NCI-H2029 (cell line): ENCODE measurements at regions not wholly inside any gene's neighbourhood (a gene's known extent, or its start where the extent isn't known, plus 50 kb on each side); places are given as distances from the start of the nearest gene placed in this dataset.
A peak's percentile ranks its signal among the peaks of the same experiment; 100 is the strongest.
"Not testable (repeated sequence)": the region's sequence is repeated elsewhere in the genome, so short reads cannot be mapped to it uniquely, and the experiment has no call there.

Experiments used
- DNase-seq: peaks from one replicate; lab custom pipeline; 2025; lab: John Stamatoyannopoulos, UW

DNA sequence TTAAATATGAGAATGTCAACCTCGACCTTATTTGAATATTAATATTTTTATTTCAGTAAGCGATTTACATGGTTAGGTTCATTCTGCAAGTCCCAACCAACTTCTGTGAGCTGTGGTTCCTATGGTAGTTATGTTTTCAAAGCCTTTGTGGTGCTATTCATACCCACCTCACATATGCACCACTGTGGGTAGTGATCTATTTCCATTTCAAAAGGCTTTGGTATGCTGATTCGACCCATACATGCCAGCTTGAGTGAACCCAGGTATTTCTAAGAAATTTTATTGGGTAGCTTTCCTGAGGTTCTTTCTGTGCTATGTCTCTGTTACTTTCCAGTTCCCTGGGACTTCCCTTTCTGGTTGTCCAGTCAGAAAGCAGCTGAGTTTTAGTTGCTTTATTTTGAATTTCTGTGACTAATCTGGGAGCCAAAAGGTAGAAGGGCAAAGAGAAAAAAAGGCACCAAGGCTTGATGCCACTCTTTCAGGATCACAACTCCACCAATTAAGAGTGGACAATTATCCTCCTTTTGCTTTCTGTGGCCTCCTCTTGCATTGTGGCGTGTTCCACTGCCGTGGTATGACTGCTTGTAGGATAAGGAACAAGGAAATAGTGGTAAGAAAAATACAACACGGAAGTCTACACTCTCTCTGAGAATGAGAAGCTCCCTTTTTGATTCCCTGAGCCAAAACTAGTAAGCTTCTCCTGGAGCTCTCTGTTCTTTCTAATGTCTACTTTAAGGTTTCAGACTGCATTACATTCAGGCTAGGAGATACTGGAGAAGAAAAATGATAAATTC lies 729.1 kb downstream of the NOVA1 start:
- DNase-seq = no peak

DNA sequence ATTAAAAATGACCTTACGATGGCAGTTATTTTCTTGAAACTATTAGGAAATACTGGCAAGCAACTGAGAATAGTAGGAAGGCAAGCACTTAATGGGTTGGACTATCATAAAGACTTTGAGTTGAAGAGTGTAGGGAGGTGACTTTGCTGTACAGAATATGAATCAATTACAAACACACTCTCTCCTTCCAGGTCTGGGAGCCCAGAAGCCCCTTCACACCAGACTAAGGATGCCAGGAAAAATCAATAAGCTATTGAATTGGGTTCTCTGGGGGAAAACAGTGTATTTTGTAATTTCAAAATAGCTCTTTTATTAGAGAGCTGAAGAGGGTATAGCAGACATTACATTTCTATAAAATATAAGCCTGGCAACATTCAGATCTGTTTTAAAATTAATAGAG lies 736.4 kb downstream of the NOVA1 start:
- no peak for DNase-seq

DNA sequence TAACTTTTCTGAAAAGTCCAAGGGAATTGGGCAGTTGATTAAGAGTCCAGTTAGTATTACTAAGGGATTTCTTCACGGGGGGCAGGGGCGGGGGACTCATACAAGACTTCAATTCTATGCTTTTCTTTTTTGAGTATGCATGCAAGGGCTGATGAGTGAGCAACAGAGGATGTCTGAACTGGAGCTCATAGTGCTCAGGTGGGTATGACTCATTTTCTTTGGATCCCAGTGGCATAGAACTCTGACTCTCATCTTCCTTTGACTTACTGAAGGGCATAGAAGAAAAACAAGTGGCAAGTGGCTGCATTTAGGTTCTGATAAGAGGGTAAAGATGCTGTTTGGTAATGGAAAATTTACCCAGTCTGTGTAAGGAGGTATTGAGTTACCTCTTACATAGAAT lies 749.2 kb downstream of the NOVA1 start:
- DNase-seq = no peak

DNA sequence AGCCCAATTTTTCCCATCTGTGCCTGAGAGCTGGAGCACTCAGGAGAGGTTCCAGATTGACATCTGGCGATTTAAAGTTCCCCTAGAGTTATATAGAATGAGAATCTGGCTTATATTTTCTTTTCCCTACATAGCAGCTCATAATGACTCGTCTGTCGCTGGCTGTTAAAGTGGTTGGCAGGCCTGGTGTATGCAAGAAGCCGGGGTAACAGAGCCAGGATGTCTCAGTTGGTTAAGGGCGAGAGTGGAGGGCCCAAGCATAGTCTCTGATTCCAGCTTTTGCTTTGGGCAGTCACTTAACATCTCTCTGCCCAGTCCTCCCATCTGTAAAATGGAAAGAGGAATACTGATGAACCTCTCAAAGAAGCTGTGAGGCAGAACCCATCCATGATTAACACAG lies 751.6 kb downstream of the NOVA1 start:
- no peak for DNase-seq

DNA sequence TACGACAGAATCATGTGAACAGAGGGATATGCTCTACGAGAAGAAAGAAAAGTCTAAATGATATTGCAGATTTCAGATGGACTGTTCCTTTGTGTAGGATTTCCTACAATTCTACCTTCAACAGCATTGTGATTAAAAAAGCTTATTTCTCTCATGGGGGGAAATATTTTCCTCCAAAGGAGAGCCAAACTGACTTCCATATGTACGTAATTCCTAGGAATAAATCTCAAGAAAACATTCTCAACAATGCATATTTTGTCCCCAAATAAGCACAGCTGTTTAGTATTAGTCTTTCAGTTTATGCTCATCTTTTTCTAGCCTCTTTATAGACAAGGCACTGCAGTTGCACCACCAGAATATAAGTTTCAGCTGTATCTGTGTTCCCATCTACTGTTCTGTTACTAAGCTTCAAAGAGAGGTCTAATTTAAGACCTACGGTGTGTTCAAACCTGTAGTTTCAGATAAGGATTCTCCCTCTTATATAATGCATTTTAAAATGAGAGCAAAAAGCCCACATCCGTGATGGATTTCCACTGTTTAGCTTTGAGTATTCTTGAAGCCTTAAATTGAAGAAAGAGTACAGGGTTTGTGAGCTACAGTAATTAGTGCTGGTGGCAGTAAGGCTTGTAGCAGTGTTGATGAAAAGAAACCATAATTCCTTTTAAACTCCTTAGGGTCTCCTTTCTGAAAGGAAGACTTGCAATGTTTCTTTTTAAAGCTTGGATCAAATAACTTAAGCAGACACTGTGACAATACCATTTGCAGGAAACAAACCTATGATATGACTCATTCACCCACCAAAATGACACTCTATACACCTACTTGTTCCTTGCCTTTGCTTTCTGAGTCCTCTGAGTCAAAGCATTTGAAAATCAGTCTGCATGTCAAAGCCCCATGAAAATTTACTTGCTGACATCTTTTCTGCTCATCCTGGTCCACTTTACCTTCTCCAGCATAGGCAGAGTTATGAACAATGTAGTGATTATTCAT lies 754.1 kb downstream of the NOVA1 start:
- no peak for DNase-seq

DNA sequence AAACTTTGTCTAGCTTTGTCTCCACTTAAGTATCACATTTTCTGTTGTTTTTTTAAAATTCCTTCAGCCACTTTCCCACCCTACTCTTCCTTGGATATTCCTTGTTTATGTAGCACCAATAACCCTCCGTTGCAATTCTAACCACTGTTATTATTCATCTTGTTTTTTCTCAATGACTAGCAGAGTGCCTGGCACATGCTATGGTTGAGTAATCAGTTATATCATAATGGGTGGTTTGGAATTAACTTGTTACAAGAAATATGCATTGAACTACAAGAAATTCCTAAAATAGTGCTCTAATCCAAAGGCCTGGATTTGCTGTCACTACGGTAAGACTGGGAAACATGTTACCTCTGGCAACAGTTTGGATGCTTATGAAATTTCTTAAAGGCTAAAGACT lies 756.6 kb downstream of the NOVA1 start:
- DNase-seq = no peak

DNA sequence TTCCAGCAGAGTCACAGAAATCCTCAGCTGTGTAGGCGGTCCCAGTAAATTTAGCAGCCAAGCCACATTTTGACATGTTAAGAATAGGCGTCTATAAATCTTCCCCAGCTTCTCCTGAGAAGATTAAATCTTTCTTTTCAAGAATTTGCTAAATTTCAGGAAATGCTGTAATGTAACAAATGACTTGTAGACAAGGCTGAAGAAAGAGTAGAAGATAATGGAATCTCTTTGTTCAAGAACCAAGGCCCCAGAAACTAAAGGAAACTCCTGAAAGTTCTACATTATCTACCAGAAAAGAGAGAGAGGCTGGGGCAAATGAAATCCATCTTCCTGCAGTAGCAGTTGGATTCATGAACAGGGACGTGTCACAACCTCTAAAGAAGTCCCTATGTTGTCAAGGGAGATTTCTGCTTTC lies 760.3 kb downstream of the NOVA1 start:
- no peak for DNase-seq

DNA sequence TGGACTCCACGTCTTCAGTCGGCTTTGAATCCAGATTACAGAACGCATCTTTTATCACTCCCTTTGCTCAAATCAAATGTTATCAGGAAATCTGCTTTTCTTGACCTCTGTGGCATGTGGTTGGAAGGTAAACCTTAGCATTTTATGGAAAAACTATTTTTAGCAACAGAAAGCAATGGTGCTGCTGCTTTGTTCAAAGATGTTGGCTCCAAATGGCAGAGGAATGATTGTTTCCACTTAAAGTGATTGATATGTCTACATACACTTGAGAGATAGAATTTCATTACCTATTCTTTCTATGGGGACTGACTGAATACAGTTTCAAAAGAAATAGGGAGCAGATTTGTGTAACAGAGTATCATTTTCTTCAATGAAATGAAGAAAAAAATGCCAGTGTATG lies 761.2 kb downstream of the NOVA1 start:
- DNase-seq = no peak

DNA sequence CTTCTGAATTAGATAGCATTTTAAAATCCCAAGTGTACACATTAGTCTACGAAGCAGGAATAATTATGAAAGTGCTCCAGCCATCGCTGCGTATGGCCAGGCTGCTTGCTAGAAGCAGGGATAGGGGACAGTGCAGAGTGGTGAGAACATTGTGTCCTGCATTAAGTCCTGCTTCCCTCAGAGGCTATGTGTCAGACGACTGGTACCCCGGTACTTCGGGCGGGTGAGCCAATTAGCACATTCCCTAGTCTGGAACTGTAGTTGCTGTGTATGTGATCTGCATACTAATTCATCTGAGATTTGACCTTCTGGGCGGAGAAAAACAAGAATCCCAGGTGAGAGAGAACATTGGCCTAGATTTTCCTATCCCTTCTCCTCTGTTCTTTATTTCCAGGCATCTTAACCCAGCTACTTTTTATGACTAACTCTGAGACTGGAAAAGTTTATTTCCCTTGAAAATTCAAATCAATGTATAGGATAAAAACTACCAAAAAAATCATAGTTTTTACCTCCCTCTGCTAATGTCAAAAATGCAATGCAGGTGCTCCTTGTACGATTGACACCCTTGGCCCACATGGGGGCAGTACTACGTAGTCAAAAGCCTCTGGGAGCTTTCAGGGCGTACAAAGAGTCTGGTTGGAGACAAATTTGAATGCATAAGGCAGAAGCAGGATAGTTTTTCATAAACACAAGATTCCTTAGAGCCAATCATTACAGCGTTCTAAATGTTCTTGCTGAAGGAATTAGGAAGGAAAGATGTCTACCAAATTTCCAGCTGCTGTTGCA lies 764.3 kb downstream of the NOVA1 start:
- peak; percentile 40 for DNase-seq

DNA sequence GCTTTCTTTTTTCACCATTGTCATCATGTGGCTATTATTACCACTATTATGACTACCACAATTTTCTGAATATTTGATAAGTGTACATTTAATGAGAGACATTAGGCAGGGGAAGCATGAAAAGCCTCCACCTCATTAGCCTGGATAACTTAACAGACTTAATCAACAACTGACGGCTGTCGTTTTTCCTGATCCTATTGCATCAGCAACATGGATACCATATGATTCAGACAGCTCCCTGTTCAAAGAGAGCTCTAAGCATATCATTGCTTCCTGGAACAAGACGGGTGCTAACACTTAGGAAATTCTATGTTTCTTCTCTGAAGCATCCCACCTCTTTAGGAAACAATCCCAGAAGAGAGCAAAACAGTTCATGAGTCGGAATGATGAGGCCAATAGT lies 765.2 kb downstream of the NOVA1 start:
- no peak for DNase-seq

DNA sequence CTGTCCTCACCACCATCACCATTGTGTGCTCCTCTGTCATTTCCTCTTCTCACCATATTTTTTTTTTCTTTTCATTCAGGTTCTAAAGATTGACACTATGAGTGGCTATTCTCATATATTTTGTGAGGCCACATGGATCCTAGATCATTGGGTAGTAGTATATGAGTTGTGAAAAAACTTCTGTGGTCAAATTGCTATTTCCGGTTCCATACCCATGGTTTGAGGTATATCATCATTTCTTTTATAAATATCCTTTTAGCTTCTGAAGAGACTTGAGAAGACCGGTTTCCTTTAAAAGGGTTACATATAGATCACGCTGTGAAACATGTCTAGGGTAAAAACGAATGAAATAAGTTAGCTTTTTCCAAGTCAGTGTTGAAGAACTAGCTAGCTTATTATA lies 769.3 kb downstream of the NOVA1 start:
- DNase-seq = no peak

DNA sequence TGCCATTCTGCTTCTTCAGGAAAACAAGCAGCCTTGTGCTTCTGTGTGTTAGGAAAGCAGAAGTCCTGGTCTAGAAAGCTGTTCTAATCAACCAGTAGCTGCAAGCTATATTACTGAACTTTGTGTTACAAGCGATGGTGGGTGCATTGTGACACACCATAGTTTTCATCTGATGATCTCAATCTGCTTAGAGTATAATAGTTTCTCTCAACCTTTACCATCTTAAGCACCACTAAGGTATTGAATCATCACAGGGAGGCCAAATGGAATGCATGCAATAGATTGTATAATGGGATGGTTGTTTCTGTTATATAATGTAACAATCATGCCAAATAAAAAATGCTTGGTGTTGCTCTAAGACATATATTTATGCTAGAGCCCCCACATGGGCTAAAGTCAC lies 771.7 kb downstream of the NOVA1 start:
- DNase-seq = no peak

DNA sequence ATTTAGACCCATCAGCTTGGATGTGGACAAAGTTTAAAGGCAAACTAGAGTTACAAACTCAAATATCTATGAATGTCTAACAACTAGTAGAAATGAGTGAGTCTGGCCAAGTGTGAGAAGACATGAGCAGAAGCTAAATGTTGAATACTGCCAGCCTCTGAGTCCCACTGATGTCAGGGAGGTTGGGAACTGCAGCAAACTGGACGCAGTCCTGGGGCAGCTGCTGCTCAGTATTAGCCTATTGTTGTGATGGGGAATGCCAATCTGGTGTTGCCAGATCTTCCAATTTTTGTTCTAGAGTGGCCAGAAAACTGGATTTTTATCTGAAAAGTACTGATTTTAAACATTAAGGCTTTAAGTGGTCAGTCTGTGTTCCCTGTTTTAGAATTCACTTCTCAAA lies 770.4 kb upstream of the STXBP6 start:
- no peak for DNase-seq

DNA sequence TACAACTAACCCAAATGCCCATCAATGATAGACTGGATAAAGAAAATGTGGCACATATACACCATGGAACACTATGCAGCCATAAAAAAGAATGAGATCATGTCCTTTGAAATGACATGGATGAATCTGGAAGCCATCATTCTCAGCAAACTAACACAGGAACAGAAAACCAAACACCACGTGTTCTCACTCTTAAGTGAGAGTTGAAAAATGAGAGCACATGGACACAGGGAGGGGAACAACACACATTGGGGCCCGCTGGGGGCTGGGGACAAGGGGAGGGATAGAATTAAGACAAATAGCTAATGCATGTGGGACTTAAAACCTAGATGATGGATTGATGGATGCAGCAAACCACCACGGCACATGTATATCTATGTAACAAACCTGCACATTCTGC lies 764.7 kb upstream of the STXBP6 start:
- DNase-seq = not testable (repeated sequence)

DNA sequence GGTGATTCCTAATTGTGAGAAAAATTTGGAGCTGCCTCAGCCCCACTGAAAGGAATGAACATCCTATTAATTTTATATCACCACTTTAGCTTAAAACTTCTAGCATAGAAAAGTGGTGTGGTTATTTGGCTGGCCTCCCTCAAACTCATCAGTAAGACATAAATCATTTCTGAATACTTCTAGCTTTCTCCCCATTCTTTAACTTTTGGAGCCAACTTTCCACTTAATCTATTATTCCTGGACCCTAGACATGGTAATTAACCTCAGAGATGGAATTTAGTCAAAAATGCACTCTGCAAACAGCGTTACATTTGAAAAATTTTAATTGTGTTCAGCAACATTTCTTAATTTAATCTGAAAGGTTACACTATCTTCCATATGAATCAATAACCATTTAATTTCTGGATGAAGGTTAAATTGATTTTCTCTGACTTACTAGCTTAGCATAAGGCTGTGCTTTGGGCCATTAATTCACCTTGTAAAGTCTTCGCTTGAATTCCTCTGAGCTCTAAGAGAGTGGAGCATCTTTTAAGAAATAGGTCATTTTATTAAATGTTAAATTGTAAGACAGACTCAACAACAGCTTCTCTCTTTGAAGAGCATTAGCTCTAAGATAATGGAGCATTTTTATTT lies 753.6 kb upstream of the STXBP6 start:
- DNase-seq = no peak

DNA sequence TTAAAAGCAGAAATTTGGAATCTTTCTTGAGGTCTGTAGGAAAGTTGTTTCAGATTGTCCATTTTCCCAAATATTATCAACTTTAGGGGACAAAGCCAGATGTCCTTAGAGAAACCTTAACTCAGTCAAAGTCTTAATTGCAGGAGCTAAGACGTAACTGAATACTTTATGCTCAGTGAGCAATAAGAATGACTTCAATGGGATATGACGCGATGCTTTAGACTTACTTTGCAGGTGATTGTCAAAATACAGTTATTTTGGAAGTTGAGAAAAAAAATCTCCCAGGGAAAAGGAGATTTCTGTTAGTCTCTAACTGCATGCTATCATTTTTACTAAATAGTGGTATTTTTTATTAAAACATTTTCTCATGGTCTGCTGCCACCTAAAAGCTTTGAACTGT lies 750.9 kb upstream of the STXBP6 start:
- no peak for DNase-seq

DNA sequence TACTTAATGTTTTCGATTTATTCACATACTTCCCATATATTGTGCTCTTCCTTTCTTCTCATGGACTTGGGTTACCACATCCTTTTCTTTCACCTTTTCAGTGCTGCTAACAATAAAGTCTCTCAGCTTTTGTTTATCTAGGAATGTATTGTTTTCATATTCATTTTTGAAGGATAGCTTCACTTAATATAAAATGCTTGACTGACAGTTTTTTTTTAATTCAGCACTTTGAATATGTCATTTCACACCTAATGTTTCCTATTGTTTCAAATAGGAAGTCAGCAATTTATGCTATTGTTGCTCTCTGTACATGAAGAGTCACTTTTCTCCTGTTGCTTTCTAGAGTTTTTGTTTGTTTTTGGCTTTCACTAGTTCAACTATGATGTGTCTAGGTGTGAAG lies 738.3 kb upstream of the STXBP6 start:
- DNase-seq = no peak

DNA sequence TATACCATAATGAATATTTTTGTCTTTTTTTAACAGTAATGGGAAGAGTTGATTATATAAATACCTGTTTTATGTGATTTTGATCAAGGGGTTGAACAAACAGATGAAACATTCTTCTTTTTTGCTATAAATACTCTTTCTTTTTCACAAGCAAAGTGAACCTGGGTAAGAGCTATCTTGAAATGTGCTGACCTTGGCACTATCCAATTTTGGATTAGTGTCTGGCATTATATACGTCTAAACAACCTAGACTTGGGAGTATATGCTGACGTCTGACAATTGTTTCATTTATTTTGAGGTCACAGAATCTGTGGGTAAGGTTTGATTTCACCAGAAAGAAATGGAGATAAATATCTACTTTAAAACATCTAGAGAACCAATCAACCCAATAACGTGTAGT lies 716.0 kb upstream of the STXBP6 start:
- no peak for DNase-seq

DNA sequence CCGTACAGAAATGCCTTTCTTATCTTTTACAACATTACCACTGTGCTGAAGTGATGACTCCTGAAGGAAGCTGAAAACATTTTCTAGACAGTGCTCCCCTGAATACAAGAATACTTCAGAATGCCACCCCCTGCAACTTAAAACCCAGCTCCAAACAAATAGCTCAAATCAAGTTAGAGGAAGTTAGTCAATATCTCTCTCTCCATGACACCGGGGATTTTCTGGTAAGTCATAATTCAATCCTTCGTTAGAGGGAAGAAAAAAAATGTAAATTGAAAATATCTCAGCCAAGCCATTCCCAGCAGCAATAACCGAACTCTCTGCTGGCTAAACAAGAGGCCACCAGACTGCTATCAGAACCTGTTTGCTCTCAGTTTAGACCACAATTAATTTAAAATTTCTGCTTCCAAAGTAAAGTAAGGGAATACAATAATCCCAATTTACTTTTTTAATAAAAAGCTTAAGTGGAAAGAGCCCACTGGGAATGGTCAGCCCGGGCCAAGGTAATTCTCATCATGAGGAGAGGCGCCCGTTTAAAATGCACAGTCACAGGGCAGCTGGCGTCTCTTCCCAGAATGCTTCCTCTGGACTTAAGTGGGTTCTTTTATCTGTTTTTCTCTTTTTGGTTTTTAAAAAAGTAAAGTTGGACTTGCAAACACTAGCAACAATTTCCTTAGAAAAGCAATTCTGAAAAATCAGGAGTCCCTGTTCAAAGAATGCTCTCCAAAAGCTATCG lies 710.1 kb upstream of the STXBP6 start:
- DNase-seq = no peak

DNA sequence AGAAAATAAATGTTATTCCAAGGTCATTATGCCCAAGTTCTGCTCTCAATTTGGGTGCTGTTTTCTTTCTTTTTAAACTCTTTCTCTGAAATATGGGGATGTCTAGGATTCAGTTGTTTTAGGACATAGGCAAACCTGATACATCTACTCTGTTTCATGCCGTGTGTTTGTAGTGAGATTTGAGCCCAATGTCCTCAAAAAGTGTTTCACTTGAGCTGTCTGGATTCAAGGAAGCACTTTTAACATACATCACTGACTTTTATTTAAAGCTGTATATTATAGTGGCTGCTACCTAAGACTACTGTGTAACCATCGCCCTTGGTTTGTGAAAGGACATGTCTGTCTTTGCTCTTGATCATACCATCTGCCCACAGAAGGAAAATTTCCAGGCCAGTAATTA lies 709.3 kb upstream of the STXBP6 start:
- DNase-seq = no peak

DNA sequence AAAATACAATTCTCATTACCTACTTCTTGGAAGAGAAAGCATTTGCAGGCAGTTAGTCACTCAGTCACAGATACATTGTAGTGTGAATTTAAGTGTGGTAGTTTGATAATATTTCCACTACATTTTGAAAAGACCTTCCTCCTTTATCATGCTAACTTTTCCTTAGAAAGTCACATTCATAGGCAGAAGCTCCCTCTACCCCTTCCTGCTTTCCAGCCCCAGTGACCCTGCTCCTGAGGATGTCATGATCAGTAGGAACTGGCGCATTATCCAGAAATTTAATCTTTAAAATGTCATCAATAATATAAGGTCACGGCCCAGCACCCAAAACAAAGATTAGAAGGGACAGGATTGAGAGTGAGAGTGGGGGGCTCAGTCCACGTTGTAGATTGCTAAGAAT lies 707.4 kb upstream of the STXBP6 start:
- DNase-seq = no peak
